Glutamatergic neuron (in vitro differentiated cells): ENCODE measurements at regions not wholly inside any gene's neighbourhood (a gene's known extent, or its start where the extent isn't known, plus 50 kb on each side); places are given as distances from the start of the nearest gene placed in this dataset.

Source experiments
- DNase-seq: peaks from one replicate; pipeline ENCODE4 v3.0.0; 2022
- H3K27ac Mint-ChIP-seq: one replicate; pipeline ENCODE4 v1.8.0; 2020; ENCODE audit warnings: mild to moderate bottlenecking, mixed read lengths, inconsistent platforms; ENCODE audit not compliant: unreplicated experiment
- H3K27me3 Mint-ChIP-seq: one replicate; pipeline ENCODE4 v1.8.0; 2020; ENCODE audit warnings: mild to moderate bottlenecking, moderate library complexity, mixed read lengths, inconsistent platforms; ENCODE audit not compliant: unreplicated experiment
- H3K36me3 Mint-ChIP-seq: one replicate; pipeline ENCODE4 v1.8.0; 2020; ENCODE audit warnings: mild to moderate bottlenecking, mixed read lengths, inconsistent platforms; ENCODE audit not compliant: unreplicated experiment
- H3K4me1 Mint-ChIP-seq: one replicate; pipeline ENCODE4 v1.8.0; 2020; ENCODE audit warnings: mild to moderate bottlenecking, low read depth, mixed read lengths, inconsistent platforms; ENCODE audit not compliant: unreplicated experiment
- H3K4me3 Mint-ChIP-seq: one replicate; pipeline ENCODE4 v1.8.0; 2020; ENCODE audit warnings: mild to moderate bottlenecking, mixed read lengths, inconsistent platforms; ENCODE audit not compliant: unreplicated experiment
- H3K9me3 Mint-ChIP-seq: one replicate; pipeline ENCODE4 v1.8.0; 2020; ENCODE audit warnings: mild to moderate bottlenecking, moderate library complexity, mixed read lengths, inconsistent platforms; ENCODE audit not compliant: unreplicated experiment
- CTCF ChIP-seq: fragments of 200-600 bp; sonication (generic); IDR thresholded peaks from one replicate; pipeline ENCODE4 v1.5.0; 2021; ENCODE audit not compliant: partially characterized antibody, unreplicated experiment

DNA sequence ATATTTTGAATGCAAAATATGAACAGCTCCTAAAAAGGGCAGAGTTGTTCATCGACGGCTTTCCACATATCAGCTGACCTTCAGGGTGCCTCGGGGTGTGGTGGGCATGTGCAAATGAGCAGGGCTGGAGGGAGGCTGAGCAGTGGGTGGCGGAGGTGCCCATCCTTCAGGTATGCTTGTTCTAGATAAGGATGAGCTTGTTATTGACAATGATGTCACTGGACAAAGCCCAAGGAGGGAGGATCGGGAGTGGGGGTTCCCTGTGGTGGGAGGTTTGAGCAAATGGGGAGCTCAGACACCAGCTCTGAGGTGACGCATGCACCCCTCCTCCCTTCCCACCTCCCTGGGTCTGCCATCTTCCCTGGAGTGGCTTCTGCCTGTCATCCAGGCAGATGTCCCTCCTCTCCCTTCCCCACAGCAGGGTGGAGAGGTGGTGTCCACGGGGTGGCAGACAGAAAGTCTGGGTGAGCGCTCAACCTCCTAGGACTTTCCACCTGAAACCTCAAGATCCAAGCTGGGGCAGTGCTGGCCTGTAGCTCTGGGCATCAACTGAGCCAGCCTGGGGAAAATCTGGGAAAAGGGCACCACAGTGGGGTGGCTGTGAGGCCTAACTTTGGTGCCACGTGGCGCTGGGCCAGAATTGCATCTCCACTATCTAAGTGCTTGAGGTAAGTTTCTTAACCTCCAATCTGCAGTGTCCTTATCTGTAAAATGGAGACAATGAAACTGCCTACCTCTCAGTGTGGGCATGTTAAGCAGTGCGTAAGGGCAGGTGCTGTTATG, 106.3 kb upstream of the THY1 start:
- Mint-ChIP-seq H3K27ac (no peak overlapping the region), H3K36me3 (no peaks in the 10 kb centered on the region), H3K9me3 (peaks cover 2% of the 10 kb centered on the region), H3K27me3 (peaks cover 6% of the 10 kb centered on the region), H3K4me1 (no peaks in the 10 kb centered on the region), H3K4me3 (no peak overlapping the region)
- TF ChIP-seq CTCF = no peak
- DNase-seq = no peak

DNA sequence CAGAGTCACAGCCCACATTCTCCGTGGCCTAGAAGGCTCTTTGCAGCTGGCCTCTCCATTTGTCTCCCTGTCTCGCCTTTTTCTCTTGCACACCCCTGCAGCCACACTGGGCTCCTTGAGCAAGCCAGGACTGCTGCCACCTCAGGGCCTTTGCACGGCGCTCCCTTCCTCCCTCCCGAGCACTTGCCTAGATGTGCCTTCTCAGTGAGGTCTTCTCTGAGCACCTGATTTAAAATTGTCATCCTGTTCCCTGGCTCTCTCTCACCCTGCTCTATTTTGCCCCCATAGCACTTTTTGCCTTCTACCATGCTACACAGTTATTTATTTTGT, 102.9 kb upstream of the THY1 start:
- Mint-ChIP-seq H3K4me3 (no peak overlapping the region), H3K9me3 (peaks cover 4% of the 10 kb centered on the region), H3K27me3 (peaks cover 7% of the 10 kb centered on the region), H3K36me3 (no peaks in the 10 kb centered on the region), H3K27ac (no peak overlapping the region), H3K4me1 (peaks cover 3% of the 10 kb centered on the region)
- TF ChIP-seq CTCF = no peak
- DNase-seq = no peak

- DNase-seq = no peak
- peaks cover 4% of the 10 kb centered on the region for H3K9me3 Mint-ChIP-seq
- TF ChIP-seq CTCF = no peak
- H3K36me3 Mint-ChIP-seq = no peaks in the 10 kb centered on the region
- peaks cover 3% of the 10 kb centered on the region for H3K4me1 Mint-ChIP-seq
- H3K27me3 Mint-ChIP-seq = peaks cover 8% of the 10 kb centered on the region
- no peak overlapping the region for H3K4me3 Mint-ChIP-seq
- no peak overlapping the region for H3K27ac Mint-ChIP-seq
Observed at GRCh38 chr11:119525180-119525866, 102.4 kb upstream of the THY1 start.

DNA sequence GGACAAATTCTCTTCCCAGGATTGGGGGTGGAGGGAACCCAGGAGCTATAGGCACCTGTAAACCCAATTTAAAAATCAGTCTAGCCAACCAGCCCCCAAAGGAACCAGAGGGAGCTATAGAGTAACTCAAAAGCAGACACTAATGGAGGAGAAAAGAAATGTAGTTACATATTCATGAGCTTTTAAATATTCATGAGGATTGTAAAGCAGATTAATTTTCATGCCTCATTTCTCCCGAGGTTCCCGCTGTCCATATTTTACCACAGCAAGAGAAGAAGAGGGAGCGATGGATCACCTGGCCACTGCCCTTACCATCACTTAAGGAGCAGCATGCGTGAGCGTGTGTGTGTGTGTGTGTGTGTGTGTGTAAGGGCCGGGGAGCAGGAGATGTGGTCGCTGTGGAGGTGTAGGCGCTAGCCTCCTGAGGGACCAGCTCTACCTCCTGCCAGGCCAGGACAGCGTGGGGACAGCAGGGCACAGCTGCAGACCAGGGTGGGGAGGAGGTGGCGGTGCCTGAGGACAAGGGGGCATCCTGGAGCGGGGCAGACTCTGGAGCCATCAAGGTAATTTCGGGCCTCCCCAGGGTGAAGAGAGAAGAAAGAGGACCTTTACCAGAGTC, 100.7 kb upstream of the THY1 start:
- peaks cover 4% of the 10 kb centered on the region for H3K9me3 Mint-ChIP-seq
- H3K4me1 Mint-ChIP-seq = peaks cover 3% of the 10 kb centered on the region
- H3K36me3 Mint-ChIP-seq = no peaks in the 10 kb centered on the region
- no peak for DNase-seq
- peaks cover 9% of the 10 kb centered on the region for H3K27me3 Mint-ChIP-seq
- H3K4me3 Mint-ChIP-seq = no peak overlapping the region
- H3K27ac Mint-ChIP-seq = no peak overlapping the region
- TF ChIP-seq CTCF = no peak

DNA sequence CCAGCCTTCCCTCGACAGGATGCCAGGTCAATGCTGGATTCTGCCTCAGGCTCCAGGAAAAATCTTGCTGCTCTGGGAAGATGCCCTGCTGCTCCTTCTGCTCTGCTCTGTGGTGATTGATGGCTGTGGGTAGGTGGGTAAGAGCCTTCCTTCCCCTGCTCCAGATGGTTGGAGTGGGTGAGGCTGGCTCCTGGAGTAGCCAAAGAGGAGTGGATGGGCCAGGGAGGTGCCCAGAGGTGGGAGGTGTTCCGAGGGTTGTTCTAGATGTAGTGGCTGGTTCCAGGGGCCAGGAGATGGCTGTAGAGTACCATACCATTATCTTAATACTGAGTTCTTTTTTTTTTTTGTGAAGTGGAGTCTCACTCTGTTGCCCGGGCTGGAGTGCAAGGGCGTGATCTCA, 99.6 kb upstream of the THY1 start:
- Mint-ChIP-seq H3K4me3 (no peak overlapping the region), H3K27ac (no peak overlapping the region), H3K36me3 (no peaks in the 10 kb centered on the region), H3K9me3 (peaks cover 4% of the 10 kb centered on the region), H3K4me1 (peaks cover 3% of the 10 kb centered on the region), H3K27me3 (peaks cover 8% of the 10 kb centered on the region)
- TF ChIP-seq CTCF = no peak
- no peak for DNase-seq
